OCI-LY3 (cell line): ENCODE measurements at regions not wholly inside any gene's neighbourhood (a gene's known extent, or its start where the extent isn't known, plus 50 kb on each side); places are given as distances from the start of the nearest gene placed in this dataset.

ENCODE experiments used
- EZH2phosphoT487 ChIP-seq: fragments of 200-600 bp; shearing (Covaris generic); IDR thresholded peaks from 2 replicates; pipeline ENCODE4 v1.6.1; 2018; ENCODE audit warnings: antibody characterized with exemption, mixed run types, low read depth
- TF ChIP-seq, protein P1 (sequence below): fragments of 200-600, 300-600 bp; sonication (generic); IDR thresholded peaks from 2 replicates; pipeline ENCODE4 v1.5.1; 2014; ENCODE audit warnings: antibody characterized with exemption, low read length, low read depth

DNA sequence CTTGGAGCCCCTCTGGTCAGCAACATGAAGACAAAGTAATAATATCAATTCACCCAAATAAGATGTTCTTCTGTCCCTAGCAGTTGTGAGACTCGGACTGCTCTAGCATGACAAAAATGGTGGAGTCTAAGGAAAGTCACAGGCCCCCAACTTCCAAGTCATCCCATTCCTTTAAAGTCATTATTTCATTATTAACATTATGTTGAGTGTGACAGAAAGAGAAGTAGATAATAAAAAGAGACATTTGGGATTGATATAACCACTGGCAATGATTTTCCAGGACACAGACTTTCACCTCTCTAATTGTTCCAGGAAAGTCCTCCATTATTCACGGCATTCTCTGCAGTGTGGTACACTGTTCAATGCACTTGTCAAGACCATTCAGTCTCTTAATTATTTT lies 1533.0 kb upstream of the TENM4 start:
- TF ChIP-seq, protein P1, sequence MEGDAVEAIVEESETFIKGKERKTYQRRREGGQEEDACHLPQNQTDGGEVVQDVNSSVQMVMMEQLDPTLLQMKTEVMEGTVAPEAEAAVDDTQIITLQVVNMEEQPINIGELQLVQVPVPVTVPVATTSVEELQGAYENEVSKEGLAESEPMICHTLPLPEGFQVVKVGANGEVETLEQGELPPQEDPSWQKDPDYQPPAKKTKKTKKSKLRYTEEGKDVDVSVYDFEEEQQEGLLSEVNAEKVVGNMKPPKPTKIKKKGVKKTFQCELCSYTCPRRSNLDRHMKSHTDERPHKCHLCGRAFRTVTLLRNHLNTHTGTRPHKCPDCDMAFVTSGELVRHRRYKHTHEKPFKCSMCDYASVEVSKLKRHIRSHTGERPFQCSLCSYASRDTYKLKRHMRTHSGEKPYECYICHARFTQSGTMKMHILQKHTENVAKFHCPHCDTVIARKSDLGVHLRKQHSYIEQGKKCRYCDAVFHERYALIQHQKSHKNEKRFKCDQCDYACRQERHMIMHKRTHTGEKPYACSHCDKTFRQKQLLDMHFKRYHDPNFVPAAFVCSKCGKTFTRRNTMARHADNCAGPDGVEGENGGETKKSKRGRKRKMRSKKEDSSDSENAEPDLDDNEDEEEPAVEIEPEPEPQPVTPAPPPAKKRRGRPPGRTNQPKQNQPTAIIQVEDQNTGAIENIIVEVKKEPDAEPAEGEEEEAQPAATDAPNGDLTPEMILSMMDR, result no peak
- no peak for TF ChIP-seq EZH2phosphoT487
